Sigmoid colon (tissue), 6 donors: ENCODE measurements at regions not wholly inside any gene's neighbourhood (a gene's known extent, or its start where the extent isn't known, plus 50 kb on each side); places are given as distances from the start of the nearest gene placed in this dataset.

Experiments used
- DNase-seq: peaks from one replicate; pipeline ENCODE4 v3.0.0-alpha.2; 2019
- H3K27ac ChIP-seq, 4 donors: fragments of 200-600 bp; sonication (generic); one replicate each; pipeline ENCODE4 v1.5.1; 2016 to 2019; ENCODE audit warnings: mild to moderate bottlenecking in 1 of 4
- H3K27me3 ChIP-seq, 3 donors: fragments of 200-600 bp; sonication (generic); one replicate each; pipeline ENCODE4 v1.5.1; 2019; ENCODE audit warnings: mild to moderate bottlenecking in 1 of 3
- H3K36me3 ChIP-seq, 4 donors: fragments of 200-600 bp; sonication (generic); one replicate each; pipeline ENCODE4 v1.5.1; 2016 to 2019
- H3K4me1 ChIP-seq, 4 donors: fragments of 200-600 bp; sonication (generic); one replicate each; pipeline ENCODE4 v1.5.1; 2017 to 2019
- H3K4me3 ChIP-seq, 4 donors: fragments of 200-600 bp; sonication (generic); one replicate each; pipeline ENCODE4 v1.5.1; 2017 to 2019; ENCODE audit warnings: mild to moderate bottlenecking in 2 of 4, moderate library complexity in 1 of 4
- H3K9me3 ChIP-seq, 4 donors: fragments of 200-600 bp in 3 of 4; sonication (generic) in 3 of 4; one replicate each; pipeline versions ENCODE4 v1.5.1 to v1.6.1; 2013 to 2019
- EP300 ChIP-seq, 4 donors: sonication (generic); formaldehyde crosslinking; IDR thresholded peaks; one replicate each; pipeline ENCODE4 v1.6.1; 2017; ENCODE audit warnings: antibody characterized with exemption in 4 of 4
- POLR2A ChIP-seq, 2 donors: fragments of 450-650 bp; IDR thresholded peaks; one replicate each; pipeline ENCODE4 v1.6.1; 2016; ENCODE audit warnings: antibody characterized with exemption in 2 of 2, mild to moderate bottlenecking in 2 of 2, moderate library complexity in 2 of 2
- POLR2AphosphoS5 ChIP-seq, 4 donors: sonication (generic); formaldehyde crosslinking; IDR thresholded peaks; one replicate each; pipeline ENCODE4 v1.6.1; 2017; ENCODE audit warnings: antibody characterized with exemption in 4 of 4
- WGBS, 2 donors: extraction: QIAGEN DNeasy Blood & Tissue Kit; methylation state at CpG; one replicate each; pipeline ENCODE4 v1.1.7; 2013; 5-methylcytosine and 5-hydroxymethylcytosine counted together
- intact Hi-C: fragments of 100-400 bp; cut with DNase I; formaldehyde crosslinking; loops from one replicate; pipeline ENCODE4 v1.15.1; 2023
- TF ChIP-seq, protein P1 (sequence below), 4 experiments: fragments of 450-650 bp in 3 of 4; fragments of 200-600 bp in 1 of 4; IDR thresholded peaks; one replicate each; pipeline ENCODE4 v1.5.1; 2016 to 2019; ENCODE audit warnings: antibody characterized with exemption in 4 of 4, mild to moderate bottlenecking in 3 of 4, moderate library complexity in 2 of 4
- donor health status: healthy with polysubstance abuse.
- donor health status: healthy.

DNA sequence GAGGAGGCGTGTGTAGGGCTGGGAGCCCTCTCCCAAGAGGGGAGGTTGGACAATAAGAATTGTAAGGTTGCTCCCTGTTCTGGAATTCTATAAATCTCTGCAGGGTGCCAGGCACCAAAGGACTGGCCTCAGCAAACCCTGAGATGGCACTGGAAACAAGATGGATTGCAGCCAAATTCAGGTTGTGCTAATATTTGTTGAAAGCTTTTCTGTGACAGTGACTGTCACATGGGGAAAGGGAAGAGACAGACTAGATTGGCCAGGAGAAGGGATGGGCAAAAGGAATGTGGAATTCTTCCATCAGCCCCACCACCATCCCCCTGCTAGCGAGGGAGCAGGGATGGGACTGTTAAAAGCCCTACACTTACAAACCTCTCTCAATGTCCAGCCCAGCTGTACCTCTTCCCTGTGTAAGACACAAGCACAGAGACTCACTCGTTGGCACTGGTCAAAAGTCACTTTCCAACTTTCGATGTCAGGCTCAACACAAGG is 62.4 kb downstream of the SOX9 start:
- Histone ChIP-seq H3K27me3 (no peaks in the 10 kb centered on the region), H3K36me3 (no peaks in the 10 kb centered on the region), H3K4me3 (no peak overlapping the region), H3K4me1 (no peaks in the 10 kb centered on the region), H3K9me3 (no peaks in the 10 kb centered on the region), H3K27ac (no peak overlapping the region)
- intact Hi-C loops: no loop called here
- no peak for DNase-seq
- 84 to 86% methylated on average over 4 of the region's 4 CpGs for WGBS, 2 donors
- TF ChIP-seq, protein P1, sequence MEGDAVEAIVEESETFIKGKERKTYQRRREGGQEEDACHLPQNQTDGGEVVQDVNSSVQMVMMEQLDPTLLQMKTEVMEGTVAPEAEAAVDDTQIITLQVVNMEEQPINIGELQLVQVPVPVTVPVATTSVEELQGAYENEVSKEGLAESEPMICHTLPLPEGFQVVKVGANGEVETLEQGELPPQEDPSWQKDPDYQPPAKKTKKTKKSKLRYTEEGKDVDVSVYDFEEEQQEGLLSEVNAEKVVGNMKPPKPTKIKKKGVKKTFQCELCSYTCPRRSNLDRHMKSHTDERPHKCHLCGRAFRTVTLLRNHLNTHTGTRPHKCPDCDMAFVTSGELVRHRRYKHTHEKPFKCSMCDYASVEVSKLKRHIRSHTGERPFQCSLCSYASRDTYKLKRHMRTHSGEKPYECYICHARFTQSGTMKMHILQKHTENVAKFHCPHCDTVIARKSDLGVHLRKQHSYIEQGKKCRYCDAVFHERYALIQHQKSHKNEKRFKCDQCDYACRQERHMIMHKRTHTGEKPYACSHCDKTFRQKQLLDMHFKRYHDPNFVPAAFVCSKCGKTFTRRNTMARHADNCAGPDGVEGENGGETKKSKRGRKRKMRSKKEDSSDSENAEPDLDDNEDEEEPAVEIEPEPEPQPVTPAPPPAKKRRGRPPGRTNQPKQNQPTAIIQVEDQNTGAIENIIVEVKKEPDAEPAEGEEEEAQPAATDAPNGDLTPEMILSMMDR (IDR thresholded peaks at IDR 0.05): no peak
- TF ChIP-seq POLR2AphosphoS5 (IDR thresholded peaks at IDR 0.05): no peak
- TF ChIP-seq POLR2A (IDR thresholded peaks at IDR 0.05): no peak
- no peak for TF ChIP-seq EP300 (IDR thresholded peaks at IDR 0.05)

GRCh38 chr17:72184805-72185204 is 64.0 kb downstream of the SOX9 start:
- TF ChIP-seq POLR2AphosphoS5 (IDR thresholded peaks at IDR 0.05) (no peak), POLR2A (IDR thresholded peaks at IDR 0.05) (no peak), EP300 (IDR thresholded peaks at IDR 0.05) (no peak)
- TF ChIP-seq, protein P1 (IDR thresholded peaks at IDR 0.05): no peak
- no peak for DNase-seq
- Histone ChIP-seq H3K27ac (no peak overlapping the region), H3K27me3 (no peaks in the 10 kb centered on the region), H3K9me3 (no peaks in the 10 kb centered on the region), H3K4me1 (no peaks in the 10 kb centered on the region), H3K36me3 (no peaks in the 10 kb centered on the region), H3K4me3 (no peak overlapping the region)
- WGBS, 2 donors: 93 to 96% methylated on average over 6 of the region's 6 CpGs
- intact Hi-C loops: no loop called here

GRCh38 chr17:72185564-72185963 is 64.7 kb downstream of the SOX9 start:
- Histone ChIP-seq H3K9me3 (no peaks in the 10 kb centered on the region), H3K27me3 (no peaks in the 10 kb centered on the region), H3K4me1 (no peaks in the 10 kb centered on the region), H3K36me3 (no peaks in the 10 kb centered on the region), H3K4me3 (no peak overlapping the region), H3K27ac (no peak overlapping the region)
- TF ChIP-seq EP300 (IDR thresholded peaks at IDR 0.05) (no peak), POLR2A (IDR thresholded peaks at IDR 0.05) (no peak), POLR2AphosphoS5 (IDR thresholded peaks at IDR 0.05) (no peak)
- TF ChIP-seq, protein P1 (IDR thresholded peaks at IDR 0.05): no peak
- 68 to 80% methylated on average over 8 of the region's 8 CpGs for WGBS, 2 donors
- intact Hi-C loops: no loop called here
- no peak for DNase-seq

GRCh38 chr17:72187556-72187955 is 66.7 kb downstream of the SOX9 start:
- H3K27ac ChIP-seq: no peak overlapping the region
- no peaks in the 10 kb centered on the region for H3K9me3 ChIP-seq
- no peaks in the 10 kb centered on the region for H3K27me3 ChIP-seq
- H3K4me3 ChIP-seq: no peak overlapping the region
- TF ChIP-seq EP300 (IDR thresholded peaks at IDR 0.05) (no peak), POLR2AphosphoS5 (IDR thresholded peaks at IDR 0.05) (no peak), POLR2A (IDR thresholded peaks at IDR 0.05) (no peak)
- no peaks in the 10 kb centered on the region for H3K36me3 ChIP-seq
- H3K4me1 ChIP-seq: no peaks in the 10 kb centered on the region
- 13 to 55% methylated on average over 8 of the region's 8 CpGs for WGBS, 2 donors
- no peak for DNase-seq
- intact Hi-C loops: no loop called here

DNA sequence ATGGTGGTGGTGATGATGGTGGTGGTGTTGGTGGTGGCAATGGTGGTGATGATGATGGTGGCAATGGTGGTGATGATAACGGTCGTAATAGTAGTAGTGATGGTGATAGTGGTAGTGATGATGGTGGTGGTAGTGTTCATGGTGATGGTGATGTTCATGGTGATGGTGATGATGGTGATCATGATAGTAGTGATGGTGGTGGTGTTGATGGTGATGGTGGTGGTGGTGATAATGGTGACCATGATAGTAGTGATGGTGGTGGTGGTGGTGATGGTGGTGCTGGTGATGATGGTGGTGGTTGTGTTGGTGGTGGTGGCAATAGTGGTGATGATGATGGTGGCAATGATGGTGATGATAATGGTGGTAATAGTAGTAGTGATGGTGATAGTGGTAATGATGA is 68.0 kb downstream of the SOX9 start:
- H3K4me1 ChIP-seq: no peaks in the 10 kb centered on the region
- intact Hi-C loops: no loop called here
- 98% methylated on average over 2 of the region's 2 CpGs for WGBS, 2 donors

More for the DNA sequence above, 68.0 kb downstream of the SOX9 start:
- Histone ChIP-seq H3K27ac (no peak overlapping the region), H3K36me3 (no peaks in the 10 kb centered on the region), H3K4me3 (no peak overlapping the region), H3K27me3 (no peaks in the 10 kb centered on the region), H3K9me3 (no peaks in the 10 kb centered on the region)
- DNase-seq: no peak
- TF ChIP-seq POLR2AphosphoS5 (IDR thresholded peaks at IDR 0.05) (no peak), EP300 (IDR thresholded peaks at IDR 0.05) (no peak), POLR2A (IDR thresholded peaks at IDR 0.05) (no peak)
- TF ChIP-seq, protein P1 (IDR thresholded peaks at IDR 0.05): no peak
